ENCODE measurements at regions not wholly inside any gene's neighbourhood (a gene's known extent, or its start where the extent isn't known, plus 50 kb on each side); places are given as distances from the start of the nearest gene placed in this dataset.

GRCh38 chr1:229192853-229193252 lies 78.1 kb upstream of the RAB4A start:
- no peak for TF ChIP-seq PAX5 (IDR thresholded peaks at IDR 0.05; ENCODE audit: insufficient read depth, low read length, severe bottlenecking)
- no peak for TF ChIP-seq POU2F2 (IDR thresholded peaks at IDR 0.05; ENCODE audit: low read depth, low read length)
- FAIRE-seq (no peak), DNase-seq (ENCODE audit: insufficient read length, low spot score) (no peak)

- TF ChIP-seq POLR2A (IDR thresholded peaks at IDR 0.05; ENCODE audit: low read depth, low read length) (no peak), POU2F2 (IDR thresholded peaks at IDR 0.05; ENCODE audit: low read depth, low read length) (no peak), POLR2AphosphoS5 (IDR thresholded peaks at IDR 0.05; ENCODE audit: low read depth, low read length) (no peak), SPI1 (IDR thresholded peaks at IDR 0.05; ENCODE audit: low read depth, low read length) (no peak), PAX5 (IDR thresholded peaks at IDR 0.05; ENCODE audit: insufficient read depth, low read length, severe bottlenecking) (no peak), TAF1 (IDR thresholded peaks at IDR 0.05; ENCODE audit: low read depth, low read length) (no peak)
- DNase-seq (ENCODE audit: insufficient read length, low spot score) (no peak), FAIRE-seq (no peak)
Measured at GRCh38 chr1:229194096-229194495, 76.8 kb upstream of the RAB4A start.

DNA sequence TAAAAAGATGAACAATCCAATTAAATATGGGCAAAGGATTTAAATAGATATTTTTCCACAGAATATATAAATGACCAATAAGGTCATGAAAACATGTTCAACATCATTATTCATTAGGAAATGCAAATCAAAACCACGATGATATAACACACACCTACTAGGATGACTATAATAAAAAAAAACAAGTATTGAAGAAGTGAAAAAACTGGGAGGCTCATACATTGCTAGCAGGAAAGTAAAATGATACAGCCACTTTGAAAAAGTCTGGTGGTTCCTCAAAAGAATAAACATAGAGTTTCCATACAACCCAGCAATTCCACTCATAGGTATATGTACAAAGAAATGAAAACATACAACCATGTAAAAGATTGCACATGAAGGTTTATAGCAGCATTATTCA lies 75.7 kb upstream of the RAB4A start:
- no peak for TF ChIP-seq POLR2AphosphoS5 (IDR thresholded peaks at IDR 0.05; ENCODE audit: low read depth, low read length)
- no peak for TF ChIP-seq POU2F2 (IDR thresholded peaks at IDR 0.05; ENCODE audit: low read depth, low read length)
- no peak for TF ChIP-seq PAX5 (IDR thresholded peaks at IDR 0.05; ENCODE audit: insufficient read depth, low read length, severe bottlenecking)
- no peak for TF ChIP-seq SPI1 (IDR thresholded peaks at IDR 0.05; ENCODE audit: low read depth, low read length)
- TF ChIP-seq POLR2A (IDR thresholded peaks at IDR 0.05; ENCODE audit: low read depth, low read length), result no peak
- no peak for TF ChIP-seq TAF1 (IDR thresholded peaks at IDR 0.05; ENCODE audit: low read depth, low read length)
- DNase-seq (ENCODE audit: insufficient read length, low spot score), result no peak
- no peak for FAIRE-seq

DNA sequence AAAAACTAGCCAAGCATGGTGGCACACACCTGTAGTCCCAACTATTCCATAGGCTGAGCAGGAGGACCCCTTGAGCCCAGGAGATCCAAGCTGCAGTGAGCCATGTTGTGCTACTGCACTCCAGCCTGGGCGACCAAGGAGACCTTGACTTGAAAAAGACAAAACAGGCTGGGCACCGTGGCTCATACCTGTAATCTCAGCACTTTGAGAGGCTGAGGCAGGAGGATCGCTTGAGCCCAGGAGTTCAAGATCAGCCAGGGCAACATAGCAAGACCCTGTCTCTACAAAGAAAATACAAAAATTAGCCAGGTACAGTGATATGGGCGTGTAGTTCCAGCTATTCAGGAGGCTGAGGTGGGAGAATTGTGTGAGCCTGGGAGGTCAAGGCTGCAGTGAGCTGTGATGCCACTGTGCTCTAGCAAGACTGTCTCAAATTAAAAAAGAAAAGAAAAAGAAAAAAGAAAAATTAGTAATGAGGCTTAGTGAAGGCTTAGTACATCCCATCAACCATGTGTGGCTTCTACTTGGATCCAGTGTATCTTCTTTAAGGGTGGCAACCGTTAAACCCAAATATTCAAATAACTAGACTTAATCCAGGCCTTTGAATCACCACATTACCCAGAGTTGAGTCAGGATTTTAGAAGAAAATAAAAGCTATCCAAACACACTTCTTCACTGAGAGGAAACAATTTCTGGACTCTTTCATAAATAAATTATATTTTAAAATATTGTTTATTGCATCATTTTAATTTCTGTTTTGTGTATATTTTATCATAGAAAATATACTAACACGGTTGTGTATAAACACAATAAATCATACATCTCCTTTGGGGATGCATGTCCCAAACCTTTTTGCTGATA lies 74.3 kb upstream of the RAB4A start:
- FAIRE-seq (no peak), DNase-seq (ENCODE audit: insufficient read length, low spot score) (no peak)
- TF ChIP-seq PAX5 (IDR thresholded peaks at IDR 0.05; ENCODE audit: insufficient read depth, low read length, severe bottlenecking) (no peak), SPI1 (IDR thresholded peaks at IDR 0.05; ENCODE audit: low read depth, low read length) (no peak), POU2F2 (IDR thresholded peaks at IDR 0.05; ENCODE audit: low read depth, low read length) (no peak), POLR2AphosphoS5 (IDR thresholded peaks at IDR 0.05; ENCODE audit: low read depth, low read length) (no peak), TAF1 (IDR thresholded peaks at IDR 0.05; ENCODE audit: low read depth, low read length) (no peak), POLR2A (IDR thresholded peaks at IDR 0.05; ENCODE audit: low read depth, low read length) (no peak)

GRCh38 chr1:229197265-229197585 lies 73.7 kb upstream of the RAB4A start:
- no peak for FAIRE-seq
- DNase-seq (ENCODE audit: insufficient read length, low spot score), result no peak
- no peak for TF ChIP-seq SPI1 (IDR thresholded peaks at IDR 0.05; ENCODE audit: low read depth, low read length)
- TF ChIP-seq PAX5 (IDR thresholded peaks at IDR 0.05; ENCODE audit: insufficient read depth, low read length, severe bottlenecking), result no peak
- TF ChIP-seq POLR2AphosphoS5 (IDR thresholded peaks at IDR 0.05; ENCODE audit: low read depth, low read length), result no peak
- no peak for TF ChIP-seq POU2F2 (IDR thresholded peaks at IDR 0.05; ENCODE audit: low read depth, low read length)
- no peak for TF ChIP-seq POLR2A (IDR thresholded peaks at IDR 0.05; ENCODE audit: low read depth, low read length)
- no peak for TF ChIP-seq TAF1 (IDR thresholded peaks at IDR 0.05; ENCODE audit: low read depth, low read length)

DNA sequence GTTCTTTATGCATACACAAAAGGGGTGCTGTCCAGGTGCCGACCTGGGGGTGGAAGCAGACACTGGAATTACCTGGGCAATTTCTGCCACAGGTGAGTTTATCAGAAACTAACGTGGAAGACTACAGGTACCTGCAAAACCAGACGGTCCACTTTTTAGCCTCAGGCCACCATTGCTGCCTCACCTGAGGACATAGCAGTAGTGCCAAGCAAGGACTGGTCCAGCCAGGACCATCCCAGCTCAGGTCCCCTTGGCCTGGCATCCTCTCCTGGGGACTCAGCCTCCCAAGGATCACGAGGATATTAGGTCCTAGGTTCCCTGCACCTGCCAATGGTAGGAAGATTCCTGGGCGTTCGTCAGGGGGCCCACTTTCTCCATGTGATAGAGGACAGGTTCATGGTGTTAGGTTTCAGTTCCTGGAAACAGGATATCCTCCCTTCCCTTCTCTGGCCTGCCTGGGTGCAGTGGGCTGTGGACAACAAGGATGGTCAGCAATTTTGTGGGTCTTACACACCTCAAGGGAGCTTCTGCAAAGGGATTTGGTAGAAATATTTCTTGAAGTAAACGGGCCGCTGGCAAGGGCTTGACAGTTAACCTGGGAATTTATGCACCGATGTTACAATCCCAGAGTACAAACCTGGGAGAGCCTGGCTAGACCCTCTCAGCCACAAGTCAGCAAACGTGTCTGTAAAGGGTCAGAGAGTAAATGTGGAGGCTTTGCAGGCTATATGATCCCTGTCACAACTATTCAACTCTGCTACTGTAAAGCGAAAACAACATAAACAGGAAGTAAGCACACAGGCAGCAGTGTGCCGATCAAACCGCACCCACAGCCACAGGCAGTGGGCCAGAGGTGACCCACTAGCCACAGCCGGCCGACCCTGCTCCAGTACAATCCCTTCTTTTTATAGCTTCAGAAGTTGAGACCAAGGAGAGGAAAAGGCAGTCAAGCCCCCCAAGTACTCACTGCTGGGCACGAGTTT lies 71.4 kb upstream of the RAB4A start:
- TF ChIP-seq PAX5 (IDR thresholded peaks at IDR 0.05; ENCODE audit: insufficient read depth, low read length, severe bottlenecking) (no peak), SPI1 (IDR thresholded peaks at IDR 0.05; ENCODE audit: low read depth, low read length) (no peak), POLR2AphosphoS5 (IDR thresholded peaks at IDR 0.05; ENCODE audit: low read depth, low read length) (no peak), TAF1 (IDR thresholded peaks at IDR 0.05; ENCODE audit: low read depth, low read length) (no peak), POU2F2 (IDR thresholded peaks at IDR 0.05; ENCODE audit: low read depth, low read length) (no peak), POLR2A (IDR thresholded peaks at IDR 0.05; ENCODE audit: low read depth, low read length) (no peak)
- DNase-seq (ENCODE audit: insufficient read length, low spot score) (peak; percentile 32), FAIRE-seq (peak; percentile 89)

DNA sequence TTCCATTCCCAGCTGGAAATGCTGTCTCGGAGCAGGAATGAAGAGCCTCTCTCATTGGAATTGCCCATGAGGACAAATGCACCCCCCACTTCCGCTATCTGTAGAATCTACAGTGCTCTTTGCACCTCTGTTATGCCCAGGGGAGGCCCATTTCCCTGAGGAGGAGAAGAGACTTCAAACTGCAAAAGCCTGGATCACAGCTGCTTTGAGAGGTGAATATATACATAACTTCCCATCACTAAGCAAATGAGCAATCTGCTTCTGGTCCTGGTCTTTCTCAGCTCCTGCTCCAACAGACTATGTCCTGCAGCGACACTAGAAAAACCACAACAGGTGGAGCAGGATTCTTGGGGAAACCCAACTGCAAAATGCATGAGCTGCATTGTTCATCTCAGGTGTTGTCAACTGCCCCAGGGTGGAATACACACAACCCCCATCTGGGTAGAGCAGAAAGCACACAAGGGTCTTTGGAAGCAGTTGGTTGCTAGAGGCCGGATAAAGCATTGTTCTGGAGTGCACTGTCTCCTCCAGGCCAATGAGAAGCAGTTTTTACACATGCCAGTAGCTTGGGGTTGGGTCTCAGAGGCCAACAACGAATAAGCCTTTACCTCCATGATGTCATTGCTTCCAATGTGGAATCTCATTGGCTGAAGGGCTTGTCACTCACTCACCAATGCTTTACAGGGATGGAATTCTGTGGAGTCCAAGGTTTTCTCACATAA lies 67.7 kb upstream of the RAB4A start:
- TF ChIP-seq PAX5 (IDR thresholded peaks at IDR 0.05; ENCODE audit: insufficient read depth, low read length, severe bottlenecking) (no peak), TAF1 (IDR thresholded peaks at IDR 0.05; ENCODE audit: low read depth, low read length) (no peak), POLR2AphosphoS5 (IDR thresholded peaks at IDR 0.05; ENCODE audit: low read depth, low read length) (no peak), SPI1 (IDR thresholded peaks at IDR 0.05; ENCODE audit: low read depth, low read length) (no peak), POU2F2 (IDR thresholded peaks at IDR 0.05; ENCODE audit: low read depth, low read length) (no peak), POLR2A (IDR thresholded peaks at IDR 0.05; ENCODE audit: low read depth, low read length) (no peak)
- FAIRE-seq, result no peak
- DNase-seq (ENCODE audit: insufficient read length, low spot score), result no peak

- FAIRE-seq (no peak), DNase-seq (ENCODE audit: insufficient read length, low spot score) (no peak)
- TF ChIP-seq TAF1 (IDR thresholded peaks at IDR 0.05; ENCODE audit: low read depth, low read length), result no peak
- TF ChIP-seq POLR2A (IDR thresholded peaks at IDR 0.05; ENCODE audit: low read depth, low read length), result no peak
- no peak for TF ChIP-seq PAX5 (IDR thresholded peaks at IDR 0.05; ENCODE audit: insufficient read depth, low read length, severe bottlenecking)
Measured at GRCh38 chr1:229203991-229204632, 66.8 kb upstream of the RAB4A start.

Data from GM12891 (cell line).